ENCODE measurements at regions not wholly inside any gene's neighbourhood (a gene's known extent, or its start where the extent isn't known, plus 50 kb on each side); places are given as distances from the start of the nearest gene placed in this dataset.

GRCh38 chr10:106053061-106053460, 1111.4 kb downstream of the SORCS1 start:
- TF ChIP-seq CTCF (IDR thresholded peaks at IDR 0.05) (no peak), ZFX (IDR thresholded peaks at IDR 0.05; ENCODE audit: borderline replicate concordance) (no peak)

Data from 22Rv1 (cell line).